T-helper 1 cell treated with Interleukin-12 subunit alpha and Interleukin-12 subunit beta and Interleukin-4 antibody, amounts not matched to agents 30 ng/mL and 1 ng/mL, for 36 hours (primary cell): ENCODE measurements at regions not wholly inside any gene's neighbourhood (a gene's known extent, or its start where the extent isn't known, plus 50 kb on each side); places are given as distances from the start of the nearest gene placed in this dataset.
"Not testable (repeated sequence)": the region's sequence is repeated elsewhere in the genome, so short reads cannot be mapped to it uniquely, and the experiment has no call there.

Source experiments
- intact Hi-C: fragments of 100-400 bp; cut with micrococcal nuclease; formaldehyde crosslinking; loops from one replicate; pipeline ENCODE4 v1.15.1; 2024

- intact Hi-C loops, result no loop called here
These were observed 312.0 kb upstream of the TMPRSS15 start for GRCh38 chr21:18715606-18716005.

- intact Hi-C loops, result no loop called here
These were observed 313.1 kb upstream of the TMPRSS15 start for GRCh38 chr21:18716578-18717138.

GRCh38 chr21:18722193-18722592 lies 318.6 kb upstream of the TMPRSS15 start:
- intact Hi-C loops, result no loop called here

GRCh38 chr21:18723171-18723570 lies 319.6 kb upstream of the TMPRSS15 start:
- intact Hi-C loops, result no loop called here

GRCh38 chr21:18725653-18726052 lies 322.1 kb upstream of the TMPRSS15 start:
- intact Hi-C loops, result no loop called here

GRCh38 chr21:18741954-18742353 lies 338.4 kb upstream of the TMPRSS15 start:
- intact Hi-C loops, result no loop called here

- intact Hi-C loops, result no loop called here
These were observed 339.9 kb upstream of the TMPRSS15 start for GRCh38 chr21:18743531-18743930.

GRCh38 chr21:18744840-18745239 lies 341.3 kb upstream of the TMPRSS15 start:
- intact Hi-C loops, result no loop called here

GRCh38 chr21:18752894-18753293 lies 349.3 kb upstream of the TMPRSS15 start:
- intact Hi-C loops, result not testable (repeated sequence)

GRCh38 chr21:18756272-18756671 lies 352.7 kb upstream of the TMPRSS15 start:
- intact Hi-C loops, result not testable (repeated sequence)

GRCh38 chr21:18759267-18759666 lies 355.7 kb upstream of the TMPRSS15 start:
- intact Hi-C loops, result no loop called here

GRCh38 chr21:18759751-18760161 lies 356.2 kb upstream of the TMPRSS15 start:
- intact Hi-C loops, result no loop called here

GRCh38 chr21:18760247-18760646 lies 356.7 kb upstream of the TMPRSS15 start:
- intact Hi-C loops, result no loop called here

- intact Hi-C loops, result no loop called here
These were observed 361.1 kb upstream of the TMPRSS15 start for GRCh38 chr21:18764720-18765119.

- intact Hi-C loops, result no loop called here
These were observed 366.0 kb upstream of the TMPRSS15 start for GRCh38 chr21:18769599-18769998.

GRCh38 chr21:18771845-18772380 lies 368.3 kb upstream of the TMPRSS15 start:
- intact Hi-C loops, result no loop called here

- intact Hi-C loops, result no loop called here
These were observed 368.8 kb upstream of the TMPRSS15 start for GRCh38 chr21:18772404-18772803.

- intact Hi-C loops, result no loop called here
These were observed 369.3 kb upstream of the TMPRSS15 start for GRCh38 chr21:18772897-18773296.

GRCh38 chr21:18776936-18777335 lies 373.4 kb upstream of the TMPRSS15 start:
- intact Hi-C loops, result no loop called here

GRCh38 chr21:18782721-18783120 lies 379.1 kb upstream of the TMPRSS15 start:
- intact Hi-C loops, result no loop called here

- intact Hi-C loops, result no loop called here
These were observed 397.9 kb upstream of the TMPRSS15 start for GRCh38 chr21:18801468-18801867.

GRCh38 chr21:18803624-18804023 lies 400.0 kb upstream of the TMPRSS15 start:
- intact Hi-C loops, result no loop called here

GRCh38 chr21:18810136-18810535 lies 406.6 kb upstream of the TMPRSS15 start:
- intact Hi-C loops, result no loop called here

- intact Hi-C loops, result no loop called here
These were observed 408.7 kb upstream of the TMPRSS15 start for GRCh38 chr21:18812308-18812707.
